ENCODE measurements at regions not wholly inside any gene's neighbourhood (a gene's known extent, or its start where the extent isn't known, plus 50 kb on each side); places are given as distances from the start of the nearest gene placed in this dataset.

- TF ChIP-seq SUZ12 (IDR thresholded peaks at IDR 0.05; ENCODE audit: extremely low read depth, insufficient read depth, insufficient read length), result no peak
- no peak for TF ChIP-seq YY1 (IDR thresholded peaks at IDR 0.05; ENCODE audit: insufficient read depth, insufficient read length)
- TF ChIP-seq ZNF274 (IDR thresholded peaks at IDR 0.05; ENCODE audit: low read depth, low read length), result no peak
These were observed 636.5 kb upstream of the TBX3 start for GRCh38 chr12:115320451-115320850.

Measured in NT2/D1 (cell line).